Keratinocyte (primary cell): ENCODE measurements at regions not wholly inside any gene's neighbourhood (a gene's known extent, or its start where the extent isn't known, plus 50 kb on each side); places are given as distances from the start of the nearest gene placed in this dataset.

Experiments used
- DNase-seq: peaks from one replicate; pipeline ENCODE4 v3.0.0-alpha.2; 2011; ENCODE audit warnings: low read depth, missing footprints, low spot score
- FAIRE-seq: peaks from 2 replicates; lab custom pipeline; 2011; peaks lifted over from hg19 to GRCh38; lab: Jason Lieb, UNC
- H2AFZ ChIP-seq: 2 replicates; pipeline ENCODE4 v1.6.0; 2012; ENCODE audit warnings: low read length, control low read depth, inconsistent platforms; ENCODE audit not compliant: control insufficient read depth
- H3K27ac ChIP-seq: 2 replicates; pipeline ENCODE4 v1.5.1; 2011; ENCODE audit warnings: low read length; ENCODE audit not compliant: control insufficient read depth, insufficient read depth
- H3K27me3 ChIP-seq: 3 replicates; pipeline ENCODE4 v1.6.0; 2011; ENCODE audit warnings: low read length; ENCODE audit not compliant: control insufficient read depth, insufficient read depth; ENCODE audit errors: extremely low read depth
- H3K36me3 ChIP-seq, 2 experiments: 2 replicates in 1 of 2; 3 replicates in 1 of 2; pipeline ENCODE4 v1.5.1; 2011; ENCODE audit warnings: low read length in 2 of 2, mild to moderate bottlenecking in 1 of 2; ENCODE audit not compliant: control insufficient read depth in 2 of 2, insufficient read depth in 2 of 2; ENCODE audit errors: extremely low read depth in 1 of 2
- H3K4me1 ChIP-seq: 3 replicates; pipeline ENCODE4 v1.5.1; 2011; ENCODE audit warnings: low read length; ENCODE audit not compliant: control insufficient read depth, insufficient read depth; ENCODE audit errors: extremely low read depth
- H3K4me2 ChIP-seq: 3 replicates; pipeline ENCODE4 v1.6.0; 2011; ENCODE audit warnings: low read depth, low read length; ENCODE audit not compliant: control insufficient read depth, insufficient read depth; ENCODE audit errors: extremely low read depth
- H3K4me3 ChIP-seq, 3 experiments: fragments of 200-600 bp in 1 of 3; sonication (generic) in 1 of 3; 2 replicates in 2 of 3; 3 replicates in 1 of 3; pipeline ENCODE4 v1.5.1; 2011 to 2016; ENCODE audit warnings: low read length in 3 of 3, mild to moderate bottlenecking in 3 of 3, control low read depth in 2 of 3, inconsistent platforms in 1 of 3, low read depth in 1 of 3, mixed read lengths in 1 of 3, mixed run types in 1 of 3, moderate library complexity in 1 of 3; ENCODE audit not compliant: control insufficient read depth in 2 of 3, insufficient read depth in 2 of 3; ENCODE audit errors: extremely low read depth in 1 of 3
- H3K79me2 ChIP-seq: 2 replicates; pipeline ENCODE4 v1.6.0; 2012; ENCODE audit warnings: low read length; ENCODE audit not compliant: control insufficient read depth, insufficient read depth
- H3K9ac ChIP-seq: 3 replicates; pipeline ENCODE4 v1.6.0; 2011; ENCODE audit warnings: low read length; ENCODE audit not compliant: control insufficient read depth, insufficient read depth; ENCODE audit errors: extremely low read depth
- H3K9me1 ChIP-seq: 3 replicates; pipeline ENCODE4 v1.6.0; 2011; ENCODE audit warnings: low read length; ENCODE audit not compliant: control insufficient read depth, insufficient read depth; ENCODE audit errors: extremely low read depth
- H3K9me3 ChIP-seq: 2 replicates; pipeline ENCODE4 v1.5.1; 2012; ENCODE audit warnings: low read depth, low read length; ENCODE audit not compliant: control insufficient read depth
- H4K20me1 ChIP-seq: 3 replicates; pipeline ENCODE4 v1.6.0; 2011; ENCODE audit warnings: low read length; ENCODE audit not compliant: control insufficient read depth, insufficient read depth; ENCODE audit errors: extremely low read depth
- CTCF ChIP-seq, 3 experiments: IDR thresholded peaks in 1 of 3; conservative IDR thresholded peaks in 1 of 3; optimal IDR thresholded peaks in 1 of 3; 2 replicates in 2 of 3; 3 replicates in 1 of 3; pipeline versions ENCODE3 to v1.5.1; 2011; ENCODE audit warnings: low read length in 3 of 3, mild to moderate bottlenecking in 3 of 3, moderate library complexity in 2 of 3, control low read depth in 1 of 3, inconsistent platforms in 1 of 3; ENCODE audit not compliant: insufficient read depth in 2 of 3; ENCODE audit errors: extremely low read depth in 1 of 3
- EZH2 ChIP-seq: IDR thresholded peaks from one replicate; pipeline ENCODE4 v1.6.1; 2012; ENCODE audit warnings: inconsistent platforms, mild to moderate bottlenecking, low read length, moderate library complexity
- dilution Hi-C: fragments of 300-500 bp; cut with MboI; formaldehyde crosslinking; loops from one replicate; pipeline ENCODE4 v1.7.0; 2020; ENCODE audit warnings: low sequenced_read_pairs; ENCODE audit not compliant: extremely low pct_ligation_motif_present

- no peak for FAIRE-seq
- no peaks in the 10 kb centered on the region for H3K79me2 ChIP-seq
- peaks cover 11% of the 10 kb centered on the region for H3K4me1 ChIP-seq
- no peaks in the 10 kb centered on the region for H3K9me3 ChIP-seq
- H3K27ac ChIP-seq, result no peak overlapping the region
- no peaks in the 10 kb centered on the region for H3K9me1 ChIP-seq
- H3K4me2 ChIP-seq, result no peak overlapping the region
- H3K27me3 ChIP-seq, result no peaks in the 10 kb centered on the region
- no peak overlapping the region for H3K4me3 ChIP-seq
- TF ChIP-seq EZH2, result no peak
- TF ChIP-seq CTCF (optimal IDR thresholded peaks at IDR 0.05 in 1 of 3, IDR thresholded peaks at IDR 0.05 in 1 of 3, conservative IDR thresholded peaks at IDR 0.05 in 1 of 3; ENCODE audit: extremely low read depth in 1 of 3, insufficient read depth in 2 of 3, low read length in 3 of 3), result no peak
- no peaks in the 10 kb centered on the region for H3K36me3 ChIP-seq
- no peak overlapping the region for H2AFZ ChIP-seq
- dilution Hi-C loops, result no loop called here
- no peak overlapping the region for H3K9ac ChIP-seq
- no peak for DNase-seq
- no peaks in the 10 kb centered on the region for H4K20me1 ChIP-seq
These were observed 473.1 kb downstream of the ADGRL2 start for GRCh38 chr1:82273816-82274215.

DNA sequence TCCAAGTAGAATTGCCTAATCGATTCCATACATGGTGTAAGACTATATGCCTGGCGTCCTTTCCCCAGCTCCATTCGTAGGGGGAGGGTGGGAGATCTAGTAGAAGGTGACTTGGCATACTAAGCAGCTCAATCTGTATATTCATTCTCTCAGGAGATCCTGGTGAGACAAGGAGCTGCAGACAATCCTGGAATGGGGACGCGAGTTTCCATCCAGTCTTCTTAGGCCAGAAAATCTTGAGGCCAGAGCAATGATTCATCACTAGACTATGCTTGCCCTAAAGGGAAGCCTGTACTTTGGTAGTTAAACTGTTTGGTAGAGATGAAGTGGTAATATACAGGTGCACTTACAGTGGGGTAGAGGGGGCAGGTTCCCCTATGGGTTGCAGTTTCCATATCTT lies 468.7 kb downstream of the ADGRL2 start:
- Histone ChIP-seq H2AFZ (peak overlapping the region; percentile 39), H4K20me1 (no peaks in the 10 kb centered on the region), H3K79me2 (no peaks in the 10 kb centered on the region), H3K4me1 (peaks cover 11% of the 10 kb centered on the region), H3K36me3 (no peaks in the 10 kb centered on the region), H3K9ac (no peak overlapping the region), H3K4me3 (no peak overlapping the region), H3K9me3 (no peaks in the 10 kb centered on the region), H3K9me1 (no peaks in the 10 kb centered on the region), H3K27me3 (no peaks in the 10 kb centered on the region), H3K27ac (no peak overlapping the region), H3K4me2 (no peak overlapping the region)
- peak; percentile 97 for FAIRE-seq
- TF ChIP-seq EZH2 (no peak), CTCF (optimal IDR thresholded peaks at IDR 0.05 in 1 of 3, IDR thresholded peaks at IDR 0.05 in 1 of 3, conservative IDR thresholded peaks at IDR 0.05 in 1 of 3; ENCODE audit: extremely low read depth in 1 of 3, insufficient read depth in 2 of 3, low read length in 3 of 3) (no peak)
- dilution Hi-C loops, result no loop called here
- peak; percentile 26 for DNase-seq
